SK-N-SH (cell line): ENCODE measurements at regions not wholly inside any gene's neighbourhood (a gene's known extent, or its start where the extent isn't known, plus 50 kb on each side); places are given as distances from the start of the nearest gene placed in this dataset.

Experiments used
- CTCF ChIA-PET: fragments of 300-600, 350-600 bp; formaldehyde crosslinking; extraction: SDS; loops from one replicate; lab custom pipeline; 2021; lab: Yijun Ruan, JAX
- POLR2A ChIA-PET: fragments of 350-600 bp; sonication (Branson Sonifier 250); formaldehyde crosslinking; extraction: SDS; loops from one replicate; lab custom pipeline; 2020; ENCODE audit warnings: antibody characterized with exemption, inconsistent platforms; lab: Yijun Ruan, JAX
- DNase-seq: peaks from one replicate; pipeline ENCODE4 v3.0.0; 2012
- H2AFZ ChIP-seq: fragments of 200-600 bp; sonication (generic); 2 replicates; pipeline ENCODE4 v1.8.1; 2016; ENCODE audit warnings: antibody characterized with exemption, mild to moderate bottlenecking, low read depth
- H3F3A ChIP-seq: fragments of 200-600 bp; sonication (generic); replicated peaks from 2 replicates; pipeline ENCODE3; 2016; ENCODE audit warnings: antibody characterized with exemption, mild to moderate bottlenecking; ENCODE audit not compliant: insufficient read depth
- H3K27ac ChIP-seq, 2 experiments: fragments of 200-500 bp in 1 of 2; fragments of 200-600 bp in 1 of 2; sonication (Bioruptor generic) in 1 of 2; sonication (generic), shearing (Covaris generic) in 1 of 2; 2 replicates each; pipeline versions ENCODE4 v1.5.1 to v1.6.1; 2014 to 2016; ENCODE audit warnings: low read depth in 2 of 2, inconsistent platforms in 1 of 2, low read length in 1 of 2, mild to moderate bottlenecking in 1 of 2, mixed read lengths in 1 of 2
- H3K27me3 ChIP-seq: fragments of 200-600 bp; sonication (generic), shearing (Covaris generic); 2 replicates; pipeline ENCODE4 v1.6.1; 2016; ENCODE audit warnings: mixed run types; ENCODE audit not compliant: insufficient read depth
- H3K36me3 ChIP-seq, 2 experiments: fragments of 200-500 bp in 1 of 2; fragments of 200-600 bp in 1 of 2; sonication (Bioruptor generic) in 1 of 2; sonication (generic) in 1 of 2; replicated peaks in 1 of 2; 2 replicates each; pipeline versions ENCODE3 to v1.5.1; 2014 to 2016; ENCODE audit warnings: low read length in 1 of 2, mild to moderate bottlenecking in 1 of 2; ENCODE audit not compliant: insufficient read depth in 2 of 2, control insufficient read depth in 1 of 2
- H3K4me1 ChIP-seq, 2 experiments: fragments of 200-500 bp in 1 of 2; fragments of 200-600 bp in 1 of 2; sonication (Bioruptor generic) in 1 of 2; sonication (generic), shearing (Covaris generic) in 1 of 2; 2 replicates each; pipeline versions ENCODE4 v1.5.1 to v1.6.1; 2014 to 2016; ENCODE audit warnings: low read depth in 1 of 2, low read length in 1 of 2, mixed run types in 1 of 2; ENCODE audit not compliant: insufficient read depth in 2 of 2, control insufficient read depth in 1 of 2
- H3K4me2 ChIP-seq: fragments of 200-600 bp; sonication (generic), shearing (Covaris generic); 2 replicates; pipeline ENCODE4 v1.6.1; 2017; ENCODE audit warnings: mixed run types
- H3K4me3 ChIP-seq, 2 experiments: fragments of 200-500 bp in 1 of 2; fragments of 200-600 bp in 1 of 2; sonication (Bioruptor generic) in 1 of 2; sonication (generic), shearing (Covaris generic) in 1 of 2; 2 replicates each; pipeline versions ENCODE4 v1.5.1 to v1.8.1; 2014 to 2016; ENCODE audit warnings: low read depth in 2 of 2, inconsistent platforms in 1 of 2, low read length in 1 of 2, mild to moderate bottlenecking in 1 of 2, mixed read lengths in 1 of 2, moderate library complexity in 1 of 2
- H3K79me2 ChIP-seq: fragments of 200-600 bp; sonication (generic); 2 replicates; pipeline ENCODE4 v1.8.1; 2017; ENCODE audit warnings: mild to moderate bottlenecking; ENCODE audit not compliant: insufficient read depth
- H3K9ac ChIP-seq: fragments of 200-600 bp; sonication (generic); 2 replicates; pipeline ENCODE4 v1.6.1; 2017; ENCODE audit warnings: mixed run types
- H3K9me2 ChIP-seq: fragments of 200-600 bp; sonication (generic); 2 replicates; pipeline ENCODE4 v1.6.1; 2017; ENCODE audit warnings: mixed run types
- H3K9me3 ChIP-seq: fragments of 200-600 bp; sonication (generic); 2 replicates; pipeline ENCODE4 v1.6.1; 2017; ENCODE audit warnings: mixed run types, mild to moderate bottlenecking, moderate library complexity
- H4K20me1 ChIP-seq: fragments of 200-600 bp; sonication (generic); 2 replicates; pipeline ENCODE4 v1.6.1; 2017; ENCODE audit warnings: mild to moderate bottlenecking, mixed run types; ENCODE audit not compliant: insufficient read depth
- CHD2 ChIP-seq: fragments of 150-350 bp; IDR thresholded peaks from 2 replicates; pipeline ENCODE4 v1.6.1; 2018; ENCODE audit warnings: low read length; ENCODE audit not compliant: partially characterized antibody
- EP300 ChIP-seq, 2 experiments: IDR thresholded peaks; 2 replicates each; pipeline versions ENCODE4 v1.4.0 to v1.6.1; 2012; ENCODE audit warnings: borderline replicate concordance in 1 of 2, low read depth in 1 of 2, low read length in 1 of 2
- EZH2phosphoT487 ChIP-seq: fragments of 200-600 bp; sonication (generic); IDR thresholded peaks from 2 replicates; pipeline ENCODE4 v1.6.1; 2017; ENCODE audit warnings: low read depth, mixed run types, mild to moderate bottlenecking, antibody characterized with exemption, moderate library complexity, borderline replicate concordance
- FOSL2 ChIP-seq: IDR thresholded peaks from 2 replicates; pipeline ENCODE4 v1.4.0; 2012; ENCODE audit warnings: low read depth, mild to moderate bottlenecking, moderate library complexity, borderline replicate concordance
- FOXJ3 ChIP-seq: sonication (generic); formaldehyde crosslinking; IDR thresholded peaks from 2 replicates; pipeline ENCODE4 v1.5.1; 2020; ENCODE audit warnings: mild to moderate bottlenecking, missing genetic modification reagents
- FOXM1 ChIP-seq: IDR thresholded peaks from 2 replicates; pipeline ENCODE4 v1.4.0; 2012; ENCODE audit warnings: low read depth, mild to moderate bottlenecking
- GABPA ChIP-seq: IDR thresholded peaks from 2 replicates; pipeline ENCODE4 v1.4.0; 2012; ENCODE audit warnings: low read depth, mild to moderate bottlenecking
- IRF3 ChIP-seq: fragments of 150-350 bp; IDR thresholded peaks from 2 replicates; pipeline ENCODE4 v1.6.1; 2016; ENCODE audit warnings: mild to moderate bottlenecking, low read depth, low read length
- MAX ChIP-seq: IDR thresholded peaks from 2 replicates; pipeline ENCODE4 v1.4.0; 2012; ENCODE audit warnings: low read depth
- MEF2A ChIP-seq: IDR thresholded peaks from 2 replicates; pipeline ENCODE4 v1.4.0; 2012; ENCODE audit warnings: low read depth, borderline replicate concordance
- NFIC ChIP-seq: IDR thresholded peaks from 2 replicates; pipeline ENCODE4 v1.4.0; 2012; ENCODE audit warnings: borderline replicate concordance
- POLR2AphosphoS5 ChIP-seq: IDR thresholded peaks from 2 replicates; pipeline ENCODE4 v1.6.1; 2012; ENCODE audit warnings: low read depth, low read length
- SIN3A ChIP-seq: IDR thresholded peaks from 2 replicates; pipeline ENCODE4 v1.6.1; 2012; ENCODE audit warnings: low read depth, mild to moderate bottlenecking, low read length, moderate library complexity, borderline replicate concordance
- SMC3 ChIP-seq: IDR thresholded peaks from 2 replicates; pipeline ENCODE4 v1.6.1; 2012; ENCODE audit warnings: low read depth, low read length, improper control_type of control experiment
- TAF1 ChIP-seq: IDR thresholded peaks from 2 replicates; pipeline ENCODE4 v1.6.1; 2012; ENCODE audit warnings: low read depth, mild to moderate bottlenecking, low read length, moderate library complexity, borderline replicate concordance
- TEAD4 ChIP-seq: IDR thresholded peaks from 2 replicates; pipeline ENCODE4 v1.4.0; 2012; ENCODE audit warnings: mild to moderate bottlenecking, borderline replicate concordance; ENCODE audit not compliant: insufficient read depth
- WGBS: methylation state at CpG from one replicate; pipeline ENCODE4 v1.1.6; 2017; ENCODE audit warnings: low lambda C conversion rate; 5-methylcytosine and 5-hydroxymethylcytosine counted together
- TF ChIP-seq, protein P1 (sequence below): fragments of 150-350 bp; IDR thresholded peaks from 2 replicates; pipeline ENCODE4 v1.6.1; 2017; ENCODE audit warnings: antibody characterized with exemption, low read length, low read depth, borderline replicate concordance
- TF ChIP-seq, protein P2 (sequence below): fragments of 200-600 bp; sonication (generic); IDR thresholded peaks from 2 replicates; pipeline ENCODE4 v1.6.1; 2017; ENCODE audit warnings: antibody characterized with exemption, mild to moderate bottlenecking, moderate library complexity
- TF ChIP-seq, protein P3 (sequence below): IDR thresholded peaks from 2 replicates; pipeline ENCODE4 v1.4.0; 2012; ENCODE audit warnings: low read depth, borderline replicate concordance

GRCh38 chr7:68444042-68444441 is 1154.2 kb upstream of the AUTS2 start:
- no peaks in the 10 kb centered on the region for H4K20me1 ChIP-seq
- H3K4me1 ChIP-seq, result no peaks in the 10 kb centered on the region
- DNase-seq, result no peak
- H3K9ac ChIP-seq, result no peak overlapping the region
- no peak overlapping the region for H2AFZ ChIP-seq
- POLR2A ChIA-PET, result no interaction called here
- no peaks in the 10 kb centered on the region for H3K9me3 ChIP-seq
- TF ChIP-seq CHD2 (no peak), MEF2A (no peak), MAX (no peak), NFIC (no peak)
- no peaks in the 10 kb centered on the region for H3K36me3 ChIP-seq
- H3K4me3 ChIP-seq, result no peak overlapping the region
- no peaks in the 10 kb centered on the region for H3K27me3 ChIP-seq
- H3K79me2 ChIP-seq, result no peaks in the 10 kb centered on the region
- no peak overlapping the region for H3K4me2 ChIP-seq
- CTCF ChIA-PET, result interaction anchor here (1.1 kb wide), 1 partner anchor 25 kb away, joined by 3 read pairs; no protein-coding TSS in a partner anchor
- no peak overlapping the region for H3K27ac ChIP-seq
- no peaks in the 10 kb centered on the region for H3K9me2 ChIP-seq
- 28% methylated on average over 2 of the region's 2 CpGs for WGBS
- H3F3A ChIP-seq, result no peaks in the 10 kb centered on the region

DNA sequence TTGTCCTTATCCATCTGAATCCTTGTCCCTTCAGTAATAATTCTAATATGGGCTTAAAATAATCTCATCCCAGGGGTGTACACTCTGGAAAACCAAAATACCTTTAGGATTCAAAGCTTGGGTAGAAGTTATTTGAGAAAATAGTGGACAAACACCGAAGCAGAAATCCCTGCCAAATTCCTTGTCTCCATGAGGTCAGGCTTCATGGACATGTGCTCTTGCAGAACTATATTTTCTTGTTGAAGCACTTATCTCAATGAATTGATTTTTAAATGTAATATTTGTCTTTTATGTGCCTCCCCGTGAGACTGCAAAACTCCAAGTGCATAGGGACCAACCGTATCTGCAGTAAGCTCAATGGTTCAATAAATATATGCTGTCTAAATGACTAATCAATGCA is 1153.3 kb upstream of the AUTS2 start:
- 46% methylated on average over 3 of the region's 3 CpGs for WGBS
- Histone ChIP-seq H3K27me3 (no peaks in the 10 kb centered on the region), H3K9me3 (no peaks in the 10 kb centered on the region), H3K79me2 (no peaks in the 10 kb centered on the region), H2AFZ (no peak overlapping the region), H3K4me1 (no peaks in the 10 kb centered on the region), H3K9ac (no peak overlapping the region), H3F3A (no peaks in the 10 kb centered on the region), H4K20me1 (no peaks in the 10 kb centered on the region), H3K27ac (no peak overlapping the region), H3K4me3 (no peak overlapping the region), H3K9me2 (no peaks in the 10 kb centered on the region), H3K36me3 (no peaks in the 10 kb centered on the region), H3K4me2 (no peak overlapping the region)
- CTCF ChIA-PET, result interaction anchor here (1.1 kb wide), 1 partner anchor 24 kb away, joined by 3 read pairs; no protein-coding TSS in a partner anchor
- no peak for DNase-seq
- TF ChIP-seq, protein P1, sequence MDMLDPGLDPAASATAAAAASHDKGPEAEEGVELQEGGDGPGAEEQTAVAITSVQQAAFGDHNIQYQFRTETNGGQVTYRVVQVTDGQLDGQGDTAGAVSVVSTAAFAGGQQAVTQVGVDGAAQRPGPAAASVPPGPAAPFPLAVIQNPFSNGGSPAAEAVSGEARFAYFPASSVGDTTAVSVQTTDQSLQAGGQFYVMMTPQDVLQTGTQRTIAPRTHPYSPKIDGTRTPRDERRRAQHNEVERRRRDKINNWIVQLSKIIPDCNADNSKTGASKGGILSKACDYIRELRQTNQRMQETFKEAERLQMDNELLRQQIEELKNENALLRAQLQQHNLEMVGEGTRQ, result no peak
- no peak for TF ChIP-seq FOXJ3 (CRISPR knock-in tag)
- TF ChIP-seq EZH2phosphoT487, result no peak
- TF ChIP-seq CHD2, result no peak
- no peak for TF ChIP-seq FOSL2
- TF ChIP-seq SIN3A, result no peak
- TF ChIP-seq IRF3, result no peak
- no peak for TF ChIP-seq TAF1
- TF ChIP-seq, protein P2, sequence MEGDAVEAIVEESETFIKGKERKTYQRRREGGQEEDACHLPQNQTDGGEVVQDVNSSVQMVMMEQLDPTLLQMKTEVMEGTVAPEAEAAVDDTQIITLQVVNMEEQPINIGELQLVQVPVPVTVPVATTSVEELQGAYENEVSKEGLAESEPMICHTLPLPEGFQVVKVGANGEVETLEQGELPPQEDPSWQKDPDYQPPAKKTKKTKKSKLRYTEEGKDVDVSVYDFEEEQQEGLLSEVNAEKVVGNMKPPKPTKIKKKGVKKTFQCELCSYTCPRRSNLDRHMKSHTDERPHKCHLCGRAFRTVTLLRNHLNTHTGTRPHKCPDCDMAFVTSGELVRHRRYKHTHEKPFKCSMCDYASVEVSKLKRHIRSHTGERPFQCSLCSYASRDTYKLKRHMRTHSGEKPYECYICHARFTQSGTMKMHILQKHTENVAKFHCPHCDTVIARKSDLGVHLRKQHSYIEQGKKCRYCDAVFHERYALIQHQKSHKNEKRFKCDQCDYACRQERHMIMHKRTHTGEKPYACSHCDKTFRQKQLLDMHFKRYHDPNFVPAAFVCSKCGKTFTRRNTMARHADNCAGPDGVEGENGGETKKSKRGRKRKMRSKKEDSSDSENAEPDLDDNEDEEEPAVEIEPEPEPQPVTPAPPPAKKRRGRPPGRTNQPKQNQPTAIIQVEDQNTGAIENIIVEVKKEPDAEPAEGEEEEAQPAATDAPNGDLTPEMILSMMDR, result no peak
- TF ChIP-seq, protein P3, sequence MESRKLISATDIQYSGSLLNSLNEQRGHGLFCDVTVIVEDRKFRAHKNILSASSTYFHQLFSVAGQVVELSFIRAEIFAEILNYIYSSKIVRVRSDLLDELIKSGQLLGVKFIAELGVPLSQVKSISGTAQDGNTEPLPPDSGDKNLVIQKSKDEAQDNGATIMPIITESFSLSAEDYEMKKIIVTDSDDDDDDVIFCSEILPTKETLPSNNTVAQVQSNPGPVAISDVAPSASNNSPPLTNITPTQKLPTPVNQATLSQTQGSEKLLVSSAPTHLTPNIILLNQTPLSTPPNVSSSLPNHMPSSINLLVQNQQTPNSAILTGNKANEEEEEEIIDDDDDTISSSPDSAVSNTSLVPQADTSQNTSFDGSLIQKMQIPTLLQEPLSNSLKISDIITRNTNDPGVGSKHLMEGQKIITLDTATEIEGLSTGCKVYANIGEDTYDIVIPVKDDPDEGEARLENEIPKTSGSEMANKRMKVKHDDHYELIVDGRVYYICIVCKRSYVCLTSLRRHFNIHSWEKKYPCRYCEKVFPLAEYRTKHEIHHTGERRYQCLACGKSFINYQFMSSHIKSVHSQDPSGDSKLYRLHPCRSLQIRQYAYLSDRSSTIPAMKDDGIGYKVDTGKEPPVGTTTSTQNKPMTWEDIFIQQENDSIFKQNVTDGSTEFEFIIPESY, result no peak
- no peak for TF ChIP-seq POLR2AphosphoS5
- no peak for TF ChIP-seq SMC3
- TF ChIP-seq GABPA, result no peak
- no peak for TF ChIP-seq TEAD4
- TF ChIP-seq EP300 (IDR thresholded peaks at IDR 0.05; ENCODE audit: borderline replicate concordance in 1 of 2, low read depth in 1 of 2, low read length in 1 of 2), result no peak
- no peak for TF ChIP-seq FOXM1
- POLR2A ChIA-PET, result no interaction called here
